ENCODE measurements at regions not wholly inside any gene's neighbourhood (a gene's known extent, or its start where the extent isn't known, plus 50 kb on each side); places are given as distances from the start of the nearest gene placed in this dataset.
A peak's percentile ranks its signal among the peaks of the same experiment; 100 is the strongest.

GRCh38 chr12:103100257-103100831, 142.9 kb downstream of the ASCL1 start:
- no peak for DNase-seq

DNA sequence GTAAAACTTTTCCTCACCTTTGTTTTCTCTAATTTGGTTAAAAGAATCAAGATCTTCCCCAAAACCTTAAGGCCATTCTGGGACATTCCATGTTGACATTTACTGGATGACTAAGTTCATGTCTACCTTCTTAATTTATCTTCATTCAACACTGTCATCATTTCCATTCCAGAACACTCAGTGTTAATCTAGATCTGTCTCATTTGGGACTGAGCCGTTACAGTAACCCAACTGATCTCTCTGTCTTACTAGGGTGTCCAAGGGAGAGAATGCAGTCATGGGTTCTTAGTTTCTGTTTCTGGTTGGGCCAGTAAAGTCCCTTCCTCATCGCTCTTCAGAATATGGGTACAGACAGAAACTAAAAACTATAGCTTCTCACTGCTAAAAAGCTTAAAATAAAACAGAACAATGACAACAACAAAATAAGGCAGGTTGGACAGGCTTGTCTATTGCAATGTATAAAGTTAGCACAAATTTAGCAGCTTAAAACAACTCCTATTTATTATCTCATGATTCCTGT, 144.8 kb downstream of the ASCL1 start:
- no peak for DNase-seq

GRCh38 chr12:103105971-103106597, 148.6 kb downstream of the ASCL1 start:
- no peak for DNase-seq

DNA sequence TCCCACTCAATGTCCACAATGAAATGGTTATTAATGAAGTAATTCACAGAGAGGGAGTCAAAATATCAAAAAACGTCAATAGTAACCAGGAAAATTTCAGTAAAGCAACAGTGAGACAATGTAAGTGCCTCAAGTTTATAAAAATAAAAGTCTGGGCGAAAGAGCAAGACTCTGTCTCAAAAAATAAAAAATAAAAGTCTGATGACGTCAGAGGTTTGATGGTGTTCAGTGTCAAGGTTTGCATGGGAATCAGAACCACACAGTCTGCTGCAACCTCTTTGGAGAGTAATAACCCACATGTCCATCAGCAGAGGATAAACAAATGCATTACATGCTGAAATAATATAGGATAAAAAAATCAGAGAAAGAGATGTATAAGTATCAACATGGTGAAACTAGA, 152.4 kb downstream of the ASCL1 start:
- no peak for DNase-seq

GRCh38 chr12:103114296-103115055, 157.0 kb downstream of the ASCL1 start:
- no peak for DNase-seq

DNA sequence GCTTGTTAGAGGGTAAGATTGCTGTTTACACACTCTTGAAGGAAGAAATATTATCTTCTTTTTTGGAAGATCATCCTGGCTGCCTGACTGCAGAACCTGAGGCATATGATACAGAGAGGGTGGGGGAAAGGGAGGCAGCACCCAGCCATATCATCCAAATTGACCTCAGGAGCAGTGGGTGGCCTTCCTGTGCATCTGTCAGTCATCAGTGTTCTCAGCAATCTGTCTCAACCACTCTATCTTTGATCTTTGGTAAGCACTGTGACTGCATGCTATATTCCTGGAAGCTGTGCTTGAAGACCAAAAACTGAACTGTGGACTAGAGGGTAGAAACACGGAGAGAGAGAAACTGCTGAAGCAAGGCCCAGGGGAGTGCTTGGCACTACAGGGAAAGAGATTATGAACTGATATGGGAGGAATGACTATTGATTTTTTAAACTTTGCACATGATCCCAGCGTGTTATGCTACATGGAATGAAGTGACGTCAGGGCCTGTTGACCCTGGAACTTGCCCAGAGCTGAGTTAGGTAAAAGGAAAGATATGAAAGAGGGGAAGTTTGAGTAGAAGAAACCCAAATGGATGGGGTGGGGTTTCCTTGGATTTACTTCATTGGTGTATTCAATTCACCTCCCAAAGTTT, 171.5 kb downstream of the ASCL1 start:
- no peak for DNase-seq

GRCh38 chr12:103130564-103130963, 173.1 kb downstream of the ASCL1 start:
- DNase-seq: no peak

- DNase-seq: no peak
Observed at GRCh38 chr12:103138538-103138937, 181.1 kb downstream of the ASCL1 start.

- DNase-seq: no peak
Observed at GRCh38 chr12:103139876-103140275, 182.4 kb downstream of the ASCL1 start.

GRCh38 chr12:103140286-103140685, 182.8 kb downstream of the ASCL1 start:
- DNase-seq: peak; percentile 7

DNA sequence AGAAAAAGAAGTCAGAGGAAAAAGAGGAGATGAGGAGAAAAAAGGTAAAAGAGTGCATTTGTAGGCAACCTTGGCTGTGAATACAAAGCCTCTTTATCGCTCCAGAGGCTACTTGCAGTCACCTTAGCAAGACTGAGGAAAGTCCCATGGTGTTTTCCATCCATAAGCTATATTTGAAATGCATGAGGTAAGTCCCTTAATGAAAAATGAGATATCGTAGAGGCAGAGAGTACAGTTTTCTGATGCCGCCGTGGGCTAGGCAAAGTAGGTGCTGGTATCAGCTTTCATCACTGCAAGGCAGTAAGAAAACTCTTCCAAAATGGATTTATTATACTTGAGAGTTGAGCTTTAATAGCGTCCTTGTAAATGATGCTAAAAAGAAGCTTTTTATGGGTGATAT, 186.8 kb downstream of the ASCL1 start:
- no peak for DNase-seq

DNA sequence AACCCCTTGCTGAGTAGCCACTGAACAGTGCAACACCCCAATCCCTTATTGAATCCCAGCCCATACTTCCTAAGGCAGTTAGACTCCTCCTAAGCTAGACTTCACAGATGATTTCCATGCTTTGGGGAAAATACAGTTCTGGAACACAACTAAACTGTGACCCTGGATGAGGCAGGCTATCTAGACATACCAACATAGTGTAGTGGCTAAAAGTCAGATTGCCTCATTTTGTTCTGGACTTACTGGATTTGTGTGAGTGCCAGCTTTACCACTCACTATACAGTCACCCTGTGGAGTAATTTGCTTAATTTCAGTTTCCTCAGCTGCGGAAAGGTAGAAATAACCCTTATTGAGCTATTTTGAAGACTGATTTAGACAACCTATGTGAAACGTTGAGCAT, 203.1 kb downstream of the ASCL1 start:
- no peak for DNase-seq

DNA sequence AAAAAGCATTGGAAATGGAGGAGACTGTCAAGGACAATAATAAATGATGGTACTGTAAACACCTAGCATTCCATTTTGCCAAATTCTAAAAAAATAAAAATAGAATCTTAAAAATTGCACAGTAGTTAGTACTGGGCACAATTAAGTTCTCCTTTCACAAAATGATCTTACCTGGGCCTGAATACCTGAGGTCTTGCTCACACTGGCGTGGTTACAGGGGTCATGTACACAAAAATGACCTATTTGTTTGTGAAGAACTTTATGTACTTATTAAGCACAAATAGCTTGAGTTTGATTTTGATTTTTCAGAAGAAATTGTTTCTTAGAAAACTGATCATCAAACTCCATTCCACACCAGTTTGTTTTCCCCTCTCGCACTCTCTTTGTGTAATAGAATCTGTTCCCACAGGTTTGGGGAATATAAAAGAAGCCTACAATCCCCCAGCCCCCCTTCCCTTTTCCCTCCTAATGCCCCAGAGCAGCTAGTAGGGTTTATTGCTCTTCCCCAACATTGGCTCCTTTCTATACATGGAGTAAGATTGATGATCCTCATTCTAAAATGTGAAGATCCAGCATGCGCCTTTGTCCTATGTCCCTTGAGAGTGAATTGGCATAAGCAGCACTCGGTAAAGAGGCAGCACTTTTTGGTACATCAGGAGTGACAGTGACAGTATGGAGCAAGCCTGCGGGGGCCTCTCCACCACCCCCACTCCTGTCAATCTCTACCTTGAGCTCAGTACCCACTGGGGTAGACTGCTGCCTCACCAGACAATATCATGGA, 204.3 kb downstream of the ASCL1 start:
- DNase-seq: no peak

DNA sequence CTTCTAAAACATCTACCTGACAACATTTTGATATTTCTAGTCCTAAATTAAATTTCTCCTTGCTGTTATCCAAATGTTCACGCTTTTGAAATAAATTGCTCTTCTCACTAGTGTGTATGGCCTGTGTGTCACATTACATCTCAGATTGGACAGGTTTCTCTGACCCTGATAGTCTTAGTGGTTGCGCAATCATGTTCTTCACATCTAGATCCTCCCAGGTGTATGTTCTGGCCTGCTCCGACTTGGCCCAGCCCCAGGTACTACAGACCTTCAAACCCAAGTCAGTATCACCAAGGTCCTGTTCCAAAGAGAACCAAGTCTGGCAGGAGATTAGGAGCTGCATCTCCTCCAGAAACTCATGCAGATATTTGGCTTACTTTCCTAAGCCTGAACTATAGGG, 209.5 kb downstream of the ASCL1 start:
- DNase-seq: no peak

GRCh38 chr12:103172447-103173112, 215.1 kb downstream of the ASCL1 start:
- DNase-seq: no peak

DNA sequence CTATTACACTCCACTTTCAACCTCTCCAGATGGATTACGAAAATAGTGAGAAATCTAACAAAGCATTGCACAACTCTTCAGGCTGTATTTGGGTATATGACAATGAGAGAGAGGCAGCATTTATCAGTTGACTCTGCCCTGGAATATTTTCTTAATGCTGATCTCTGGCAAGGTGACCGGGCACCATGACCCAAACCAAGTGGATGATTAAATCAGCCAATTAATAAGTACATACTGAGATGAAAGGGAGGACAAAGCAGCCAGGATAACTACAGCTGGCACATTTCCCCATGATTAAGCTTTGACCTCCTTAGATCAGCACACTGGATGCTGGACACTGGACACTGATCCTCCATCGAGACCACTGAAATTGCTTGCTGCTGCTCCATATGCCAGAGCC, 218.2 kb downstream of the ASCL1 start:
- no peak for DNase-seq

GRCh38 chr12:103177639-103178255, 220.3 kb downstream of the ASCL1 start:
- no peak for DNase-seq

GRCh38 chr12:103178366-103179080, 221.0 kb downstream of the ASCL1 start:
- no peak for DNase-seq

GRCh38 chr12:103181366-103182152, 224.1 kb downstream of the ASCL1 start:
- DNase-seq: no peak

DNA sequence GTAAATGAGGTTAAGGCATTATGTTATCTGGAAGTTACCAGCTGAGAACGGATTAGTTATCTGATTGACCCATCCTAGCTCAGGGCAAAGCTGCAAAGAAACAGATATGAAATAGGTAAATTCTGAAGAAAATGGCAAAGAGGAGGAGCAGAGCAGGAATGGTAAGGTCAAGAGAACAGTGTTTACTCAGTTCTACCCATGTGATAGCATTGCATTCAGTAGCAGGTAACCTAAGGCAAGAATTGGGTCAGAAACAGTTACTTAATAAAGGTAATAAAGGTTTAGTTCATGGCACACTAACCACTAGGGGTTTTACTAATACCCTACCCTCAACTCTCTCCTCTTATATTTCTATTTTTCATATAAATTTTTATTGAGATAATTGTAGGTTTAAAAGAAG, 224.8 kb downstream of the ASCL1 start:
- DNase-seq: no peak
